RKO (cell line): ENCODE measurements at regions not wholly inside any gene's neighbourhood (a gene's known extent, or its start where the extent isn't known, plus 50 kb on each side); places are given as distances from the start of the nearest gene placed in this dataset.

Experiments
- DNase-seq: peaks from one replicate; pipeline ENCODE4 v3.0.0-alpha.2; 2016; ENCODE audit warnings: low spot score

DNA sequence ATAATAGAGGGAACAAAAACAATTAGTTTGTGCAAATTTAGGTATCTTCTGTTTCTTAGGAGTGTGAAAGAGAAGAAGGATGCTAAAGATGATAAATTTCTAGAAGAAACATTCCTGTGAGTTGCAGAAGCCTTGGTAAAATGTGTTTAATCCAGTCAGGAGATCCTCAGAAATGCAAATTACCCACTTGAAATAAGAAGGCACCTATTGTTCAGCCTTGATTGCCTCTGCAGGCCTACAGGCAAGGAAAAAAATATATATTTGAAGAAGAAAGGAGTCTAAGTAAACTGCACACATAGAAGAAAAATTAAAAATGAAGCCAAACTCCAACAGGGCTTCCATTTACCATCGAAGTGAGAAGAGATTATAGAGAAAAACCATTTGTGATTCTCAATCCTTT, 51.0 kb upstream of the LHX8 start:
- DNase-seq: no peak

DNA sequence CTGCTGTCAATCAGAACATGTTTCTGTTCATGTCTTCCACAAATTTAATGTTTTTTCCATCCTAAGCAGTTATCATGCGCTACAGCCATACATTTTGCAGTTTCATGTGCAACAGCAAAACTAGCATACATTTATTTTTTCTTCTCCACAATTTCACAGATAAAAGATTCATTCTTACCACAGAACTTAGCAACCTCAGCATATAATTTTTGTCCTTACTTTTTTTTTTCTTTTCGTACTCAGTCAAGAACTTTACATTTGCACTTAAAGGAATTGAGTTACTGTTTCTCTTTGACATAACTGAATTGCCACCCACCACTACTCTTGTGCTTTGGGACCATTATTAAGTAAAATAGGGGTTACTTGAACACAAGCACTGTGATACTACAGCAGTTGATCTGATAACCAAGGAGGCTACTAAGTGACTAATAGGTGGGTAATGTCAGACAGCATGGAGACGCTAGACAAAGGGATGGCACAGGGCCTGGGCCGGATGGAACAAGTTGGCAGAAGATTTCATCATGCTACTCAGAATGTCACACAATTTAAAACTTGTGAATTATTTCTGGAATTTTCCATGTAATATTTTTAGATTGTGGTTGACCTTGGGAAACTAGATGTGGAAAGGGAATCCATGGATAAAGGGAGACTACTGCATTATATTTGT, 50.2 kb upstream of the LHX8 start:
- peak; percentile 18 for DNase-seq
